Fibroblast of lung (primary cell): ENCODE measurements at regions not wholly inside any gene's neighbourhood (a gene's known extent, or its start where the extent isn't known, plus 50 kb on each side); places are given as distances from the start of the nearest gene placed in this dataset.

Experiments
- DNase-seq, 2 donors: peaks; one replicate each; pipeline versions ENCODE4 v3.0.0 to v3.0.0-alpha.2; 2010; ENCODE audit warnings: low read depth in 2 of 2
- H2AFZ ChIP-seq: 2 replicates; pipeline ENCODE4 v1.5.1; 2012; ENCODE audit warnings: low read length, control low read depth, inconsistent platforms
- H3K27ac ChIP-seq: 2 replicates; pipeline ENCODE4 v1.5.1; 2011; ENCODE audit warnings: low read length, control low read depth; ENCODE audit not compliant: insufficient read depth
- H3K27me3 ChIP-seq: 2 replicates; pipeline ENCODE4 v1.5.1; 2011; ENCODE audit warnings: mild to moderate bottlenecking, low read length; ENCODE audit not compliant: control insufficient read depth, insufficient read depth
- H3K36me3 ChIP-seq: 2 replicates; pipeline ENCODE4 v1.5.1; 2011; ENCODE audit warnings: low read length; ENCODE audit not compliant: control insufficient read depth, insufficient read depth
- H3K4me1 ChIP-seq: 2 replicates; pipeline ENCODE4 v1.5.1; 2011; ENCODE audit warnings: low read length; ENCODE audit not compliant: control insufficient read depth, insufficient read depth; ENCODE audit errors: extremely low read depth
- H3K4me2 ChIP-seq: 2 replicates; pipeline ENCODE4 v1.5.1; 2011; ENCODE audit warnings: low read length, control low read depth; ENCODE audit not compliant: insufficient read depth; ENCODE audit errors: extremely low read depth
- H3K4me3 ChIP-seq, 4 experiments: fragments of 200-600 bp in 1 of 4; sonication (generic) in 1 of 4; replicated peaks in 1 of 4; 2 replicates each; pipeline ENCODE4 v1.5.1; 2011 to 2016; ENCODE audit warnings: low read length in 4 of 4, low read depth in 3 of 4, mild to moderate bottlenecking in 3 of 4, control low read depth in 2 of 4, inconsistent platforms in 1 of 4, mixed read lengths in 1 of 4; ENCODE audit not compliant: insufficient read depth in 1 of 4; ENCODE audit errors: control extremely low read depth in 1 of 4
- H3K79me2 ChIP-seq: 2 replicates; pipeline ENCODE4 v1.5.1; 2012; ENCODE audit warnings: mild to moderate bottlenecking, low read length, inconsistent platforms; ENCODE audit not compliant: control insufficient read depth, insufficient read depth
- H3K9ac ChIP-seq: 2 replicates; pipeline ENCODE4 v1.5.1; 2011; ENCODE audit warnings: mild to moderate bottlenecking, low read length, control low read depth; ENCODE audit not compliant: insufficient read depth
- H3K9me3 ChIP-seq: 2 replicates; pipeline ENCODE4 v1.5.1; 2012; ENCODE audit warnings: low read depth, low read length; ENCODE audit not compliant: control insufficient read depth, insufficient read depth
- H4K20me1 ChIP-seq: 2 replicates; pipeline ENCODE4 v1.5.1; 2011; ENCODE audit warnings: low read length; ENCODE audit not compliant: control insufficient read depth, insufficient read depth; ENCODE audit errors: extremely low read depth
- EZH2 ChIP-seq: IDR thresholded peaks from 2 replicates; pipeline ENCODE4 v1.5.1; 2012; ENCODE audit warnings: low read length, control low read depth, mild to moderate bottlenecking; ENCODE audit errors: missing control alignments
- TF ChIP-seq, protein P1 (sequence below), 2 donors: IDR thresholded peaks in 1 of 2; conservative IDR thresholded peaks in 1 of 2; 1 replicate in 1 of 2; 2 replicates in 1 of 2; pipeline ENCODE4 v1.5.1; 2011 to 2012; ENCODE audit warnings: low read length in 2 of 2, control low read depth in 1 of 2, inconsistent platforms in 1 of 2, low read depth in 1 of 2, mild to moderate bottlenecking in 1 of 2

DNA sequence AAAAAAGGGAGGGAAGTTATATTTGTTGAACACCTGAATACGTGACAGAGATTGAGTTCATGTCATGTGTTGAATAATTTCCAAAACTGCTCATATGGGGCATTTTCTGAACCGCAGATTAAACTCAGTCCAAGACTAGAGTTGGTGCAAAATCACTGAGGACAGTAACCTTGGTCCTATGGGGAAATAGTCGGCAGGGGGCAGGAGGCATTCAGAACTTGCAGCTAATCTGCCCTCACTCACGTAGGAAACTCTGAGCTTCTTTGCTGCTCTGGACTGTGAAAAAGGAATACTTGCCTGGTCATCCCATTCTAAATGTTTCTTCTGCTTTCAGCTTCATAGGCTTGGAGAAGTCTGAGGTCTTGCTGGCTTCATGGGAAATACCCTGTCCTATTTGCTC lies 228.3 kb upstream of the ZP4 start:
- no peak for DNase-seq
- H2AFZ ChIP-seq: no peak overlapping the region
- H3K79me2 ChIP-seq: no peaks in the 10 kb centered on the region
- H4K20me1 ChIP-seq: no peaks in the 10 kb centered on the region
- H3K4me2 ChIP-seq: no peak overlapping the region
- no peaks in the 10 kb centered on the region for H3K27me3 ChIP-seq
- H3K4me1 ChIP-seq: no peaks in the 10 kb centered on the region
- no peak overlapping the region for H3K27ac ChIP-seq
- H3K9me3 ChIP-seq: no peaks in the 10 kb centered on the region
- no peaks in the 10 kb centered on the region for H3K36me3 ChIP-seq
- H3K9ac ChIP-seq: no peak overlapping the region
- no peak overlapping the region for H3K4me3 ChIP-seq
- no peak for TF ChIP-seq EZH2
- TF ChIP-seq, protein P1, sequence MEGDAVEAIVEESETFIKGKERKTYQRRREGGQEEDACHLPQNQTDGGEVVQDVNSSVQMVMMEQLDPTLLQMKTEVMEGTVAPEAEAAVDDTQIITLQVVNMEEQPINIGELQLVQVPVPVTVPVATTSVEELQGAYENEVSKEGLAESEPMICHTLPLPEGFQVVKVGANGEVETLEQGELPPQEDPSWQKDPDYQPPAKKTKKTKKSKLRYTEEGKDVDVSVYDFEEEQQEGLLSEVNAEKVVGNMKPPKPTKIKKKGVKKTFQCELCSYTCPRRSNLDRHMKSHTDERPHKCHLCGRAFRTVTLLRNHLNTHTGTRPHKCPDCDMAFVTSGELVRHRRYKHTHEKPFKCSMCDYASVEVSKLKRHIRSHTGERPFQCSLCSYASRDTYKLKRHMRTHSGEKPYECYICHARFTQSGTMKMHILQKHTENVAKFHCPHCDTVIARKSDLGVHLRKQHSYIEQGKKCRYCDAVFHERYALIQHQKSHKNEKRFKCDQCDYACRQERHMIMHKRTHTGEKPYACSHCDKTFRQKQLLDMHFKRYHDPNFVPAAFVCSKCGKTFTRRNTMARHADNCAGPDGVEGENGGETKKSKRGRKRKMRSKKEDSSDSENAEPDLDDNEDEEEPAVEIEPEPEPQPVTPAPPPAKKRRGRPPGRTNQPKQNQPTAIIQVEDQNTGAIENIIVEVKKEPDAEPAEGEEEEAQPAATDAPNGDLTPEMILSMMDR (conservative IDR thresholded peaks at IDR 0.05 in 1 of 2, IDR thresholded peaks at IDR 0.05 in 1 of 2; ENCODE audit: low read depth in 1 of 2, low read length in 2 of 2): no peak

DNA sequence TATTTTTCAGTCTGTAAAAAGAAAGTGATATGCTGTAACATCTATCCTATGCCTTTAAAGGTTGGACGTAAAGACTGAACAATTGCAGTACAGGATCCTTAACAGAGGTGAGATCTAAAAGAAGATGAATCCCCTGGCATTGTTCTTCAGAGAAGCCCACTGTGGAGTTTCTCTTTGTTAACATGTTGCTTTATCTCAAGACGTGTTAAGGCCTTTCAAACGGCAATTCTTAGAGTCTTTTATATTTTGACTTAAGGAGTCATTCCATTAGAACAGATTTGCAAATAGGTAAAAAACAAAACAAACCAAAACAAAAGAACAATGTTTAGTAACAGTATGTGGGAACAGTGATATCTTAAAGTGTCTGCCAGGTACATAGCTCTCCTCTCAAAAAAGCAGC lies 225.1 kb upstream of the ZP4 start:
- Histone ChIP-seq H3K4me3 (no peak overlapping the region), H3K27ac (no peak overlapping the region), H3K27me3 (no peaks in the 10 kb centered on the region), H3K4me1 (no peaks in the 10 kb centered on the region), H2AFZ (no peak overlapping the region), H3K4me2 (no peak overlapping the region), H3K36me3 (no peaks in the 10 kb centered on the region), H3K9ac (no peak overlapping the region), H3K79me2 (no peaks in the 10 kb centered on the region), H3K9me3 (no peaks in the 10 kb centered on the region), H4K20me1 (no peaks in the 10 kb centered on the region)
- no peak for DNase-seq
- TF ChIP-seq, protein P1 (conservative IDR thresholded peaks at IDR 0.05 in 1 of 2, IDR thresholded peaks at IDR 0.05 in 1 of 2; ENCODE audit: low read depth in 1 of 2, low read length in 2 of 2): no peak
- TF ChIP-seq EZH2: no peak

DNA sequence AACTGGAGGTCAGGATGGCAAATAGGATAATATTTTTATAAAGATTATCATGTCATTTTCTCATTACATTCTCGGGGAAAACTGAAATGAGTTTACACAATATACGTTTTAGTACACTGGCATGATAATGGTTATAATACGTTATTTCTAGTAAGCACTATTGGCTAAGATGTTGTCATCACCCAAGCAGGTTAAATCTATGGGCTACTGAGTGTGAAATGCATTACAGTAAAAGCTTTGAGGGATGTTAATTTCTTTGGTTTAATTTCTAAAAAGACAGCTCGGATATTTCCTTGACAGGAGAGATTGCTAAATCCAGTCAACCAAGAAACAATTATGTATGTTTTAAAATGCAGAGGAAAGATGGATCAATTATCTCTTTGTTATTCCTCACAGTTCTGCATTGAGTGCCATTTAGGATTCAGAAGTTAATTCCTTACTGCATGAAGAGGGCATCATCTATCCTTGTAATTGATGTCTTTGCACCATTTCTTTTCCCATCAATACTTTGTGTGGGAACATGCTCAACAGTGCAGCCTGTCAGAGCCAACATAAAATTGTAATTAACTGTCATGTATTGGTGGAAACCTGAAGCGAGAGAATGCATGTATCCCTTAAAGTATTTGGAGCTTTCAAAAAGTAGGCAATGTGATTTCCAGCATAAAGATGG lies 222.4 kb upstream of the ZP4 start:
- H2AFZ ChIP-seq: no peak overlapping the region
- H3K27me3 ChIP-seq: no peaks in the 10 kb centered on the region
- DNase-seq: no peak
- no peaks in the 10 kb centered on the region for H4K20me1 ChIP-seq
- H3K4me2 ChIP-seq: no peak overlapping the region
- no peak overlapping the region for H3K9ac ChIP-seq
- H3K4me1 ChIP-seq: no peaks in the 10 kb centered on the region
- TF ChIP-seq, protein P1 (conservative IDR thresholded peaks at IDR 0.05 in 1 of 2, IDR thresholded peaks at IDR 0.05 in 1 of 2; ENCODE audit: low read depth in 1 of 2, low read length in 2 of 2): no peak
- TF ChIP-seq EZH2: no peak
- H3K27ac ChIP-seq: no peak overlapping the region
- no peaks in the 10 kb centered on the region for H3K79me2 ChIP-seq
- H3K4me3 ChIP-seq: no peak overlapping the region
- no peaks in the 10 kb centered on the region for H3K36me3 ChIP-seq
- H3K9me3 ChIP-seq: no peaks in the 10 kb centered on the region
